ENCODE measurements at regions not wholly inside any gene's neighbourhood (a gene's known extent, or its start where the extent isn't known, plus 50 kb on each side); places are given as distances from the start of the nearest gene placed in this dataset.

- in situ Hi-C loops (cut with MboI; ENCODE audit: low sequenced_read_pairs): no loop called here
- DNase-seq (ENCODE audit: low spot score in 2 of 2): no peak
- H3K4me3 ChIP-seq: no peak overlapping the region
- no peaks in the 10 kb centered on the region for H3K4me1 ChIP-seq
- no peaks in the 10 kb centered on the region for H3K9me3 ChIP-seq
- no peaks in the 10 kb centered on the region for H3K27me3 ChIP-seq (ENCODE audit: low read depth)
- no peaks in the 10 kb centered on the region for H3K36me3 ChIP-seq (replicated peaks)
Observed at GRCh38 chr11:71201936-71202597, 50.3 kb downstream of the SHANK2 start.

DNA sequence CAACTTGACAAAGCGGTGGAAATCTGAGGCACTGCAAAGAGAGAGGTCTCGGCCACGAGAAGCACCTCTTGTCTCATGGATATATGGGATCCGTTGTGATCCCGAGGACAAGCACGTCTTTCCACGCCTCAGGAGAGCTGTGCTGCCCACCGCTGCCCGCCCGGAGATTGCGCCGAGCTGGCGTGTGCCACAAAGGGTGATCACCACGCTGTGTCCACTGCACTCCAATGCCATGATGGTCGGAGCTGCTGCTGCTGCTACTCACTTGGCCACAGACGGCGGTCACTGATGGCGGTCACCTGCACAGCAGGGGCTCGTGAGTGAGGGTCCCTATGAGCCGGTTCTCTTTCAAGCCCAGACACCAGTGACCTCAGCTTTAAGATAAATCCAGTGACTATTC is 51.1 kb downstream of the SHANK2 start:
- Histone ChIP-seq H3K4me3 (no peak overlapping the region), H3K36me3 (replicated peaks) (no peaks in the 10 kb centered on the region), H3K27me3 (ENCODE audit: low read depth) (no peaks in the 10 kb centered on the region), H3K4me1 (no peaks in the 10 kb centered on the region), H3K9me3 (no peaks in the 10 kb centered on the region)
- DNase-seq (ENCODE audit: low spot score in 2 of 2): no peak
- in situ Hi-C loops (cut with MboI; ENCODE audit: low sequenced_read_pairs): no loop called here

DNA sequence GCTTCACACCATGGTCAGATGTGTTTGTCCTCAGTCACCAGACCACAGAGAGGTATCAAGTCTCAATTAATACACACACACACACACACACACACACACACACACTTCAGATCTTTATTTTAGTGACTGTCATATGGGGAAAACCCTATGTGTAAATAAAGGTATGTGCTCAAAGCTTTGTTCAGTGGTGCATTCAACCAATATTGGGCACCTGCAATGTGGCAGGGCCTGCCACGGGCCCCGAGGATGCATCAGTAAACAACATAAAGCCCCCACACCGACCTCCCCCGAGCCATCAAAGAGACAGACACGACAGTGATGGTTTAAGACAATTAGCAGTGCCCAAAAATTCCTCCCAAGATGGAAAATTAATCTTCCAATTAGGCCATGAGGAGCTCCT is 51.6 kb downstream of the SHANK2 start:
- Histone ChIP-seq H3K36me3 (replicated peaks) (no peaks in the 10 kb centered on the region), H3K27me3 (ENCODE audit: low read depth) (no peaks in the 10 kb centered on the region), H3K4me1 (no peaks in the 10 kb centered on the region), H3K9me3 (no peaks in the 10 kb centered on the region), H3K4me3 (no peak overlapping the region)
- in situ Hi-C loops (cut with MboI; ENCODE audit: low sequenced_read_pairs): no loop called here
- DNase-seq (ENCODE audit: low spot score in 2 of 2): no peak

- Histone ChIP-seq H3K9me3 (0 out of 2 replicates have a peak, but pooled peaks cover under 1% of the 10 kb centered on the region), H3K4me3 (no peak overlapping the region), H3K27me3 (ENCODE audit: low read depth) (no peaks in the 10 kb centered on the region), H3K4me1 (no peaks in the 10 kb centered on the region), H3K36me3 (replicated peaks) (no peaks in the 10 kb centered on the region)
- in situ Hi-C loops (cut with MboI; ENCODE audit: low sequenced_read_pairs): no loop called here
- no peak for DNase-seq (ENCODE audit: low spot score in 2 of 2)
Observed at GRCh38 chr11:71200172-71200716, 52.1 kb downstream of the SHANK2 start.

DNA sequence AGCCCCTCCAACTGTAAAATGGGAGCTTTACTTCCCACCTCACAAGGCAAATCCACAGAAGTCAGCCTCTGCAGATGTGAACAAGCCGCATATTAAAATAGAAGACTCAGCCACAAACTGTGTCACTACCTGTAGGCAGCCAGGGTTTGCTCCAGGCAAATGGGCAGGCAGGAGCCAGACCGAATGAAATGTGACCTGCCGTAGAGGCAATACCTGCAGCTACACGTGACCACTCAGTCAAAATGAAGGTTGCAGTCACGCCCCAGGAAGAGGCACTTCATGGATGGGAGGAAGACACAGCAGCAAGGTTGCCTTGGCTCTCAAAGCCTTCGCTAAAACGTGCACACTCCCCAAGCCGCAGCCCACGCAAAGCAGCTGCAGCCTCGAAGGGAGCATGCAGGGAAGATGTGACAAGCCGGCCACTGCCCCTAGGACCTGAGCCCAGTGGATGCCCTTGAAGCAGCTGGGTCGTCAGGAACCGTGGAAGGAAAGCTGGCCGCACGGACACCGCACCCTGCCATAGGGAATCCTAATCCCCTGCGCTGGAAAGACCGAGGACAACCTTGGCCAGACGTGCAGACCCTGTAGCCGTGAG is 53.1 kb downstream of the SHANK2 start:
- H3K36me3 ChIP-seq (replicated peaks): no peaks in the 10 kb centered on the region
- H3K4me3 ChIP-seq: no peak overlapping the region
- H3K9me3 ChIP-seq: 0 out of 2 replicates have a peak, but pooled peaks cover 2% of the 10 kb centered on the region
- in situ Hi-C loops (cut with MboI; ENCODE audit: low sequenced_read_pairs): no loop called here
- H3K27me3 ChIP-seq (ENCODE audit: low read depth): no peaks in the 10 kb centered on the region
- no peaks in the 10 kb centered on the region for H3K4me1 ChIP-seq
- DNase-seq (ENCODE audit: low spot score in 2 of 2): no peak

- Histone ChIP-seq H3K4me1 (no peaks in the 10 kb centered on the region), H3K4me3 (no peak overlapping the region), H3K27me3 (ENCODE audit: low read depth) (no peaks in the 10 kb centered on the region), H3K9me3 (0 out of 2 replicates have a peak, but pooled peaks cover 2% of the 10 kb centered on the region), H3K36me3 (replicated peaks) (no peaks in the 10 kb centered on the region)
- in situ Hi-C loops (cut with MboI; ENCODE audit: low sequenced_read_pairs): no loop called here
- DNase-seq (ENCODE audit: low spot score in 2 of 2): no peak
Observed at GRCh38 chr11:71198823-71199165, 53.6 kb downstream of the SHANK2 start.

GRCh38 chr11:71198141-71198822 is 54.1 kb downstream of the SHANK2 start:
- no peaks in the 10 kb centered on the region for H3K4me1 ChIP-seq
- DNase-seq (ENCODE audit: low spot score in 2 of 2): no peak
- no peaks in the 10 kb centered on the region for H3K27me3 ChIP-seq (ENCODE audit: low read depth)
- no peak overlapping the region for H3K4me3 ChIP-seq
- 0 out of 2 replicates have a peak, but pooled peaks cover 2% of the 10 kb centered on the region for H3K9me3 ChIP-seq
- no peaks in the 10 kb centered on the region for H3K36me3 ChIP-seq (replicated peaks)
- in situ Hi-C loops (cut with MboI; ENCODE audit: low sequenced_read_pairs): no loop called here

DNA sequence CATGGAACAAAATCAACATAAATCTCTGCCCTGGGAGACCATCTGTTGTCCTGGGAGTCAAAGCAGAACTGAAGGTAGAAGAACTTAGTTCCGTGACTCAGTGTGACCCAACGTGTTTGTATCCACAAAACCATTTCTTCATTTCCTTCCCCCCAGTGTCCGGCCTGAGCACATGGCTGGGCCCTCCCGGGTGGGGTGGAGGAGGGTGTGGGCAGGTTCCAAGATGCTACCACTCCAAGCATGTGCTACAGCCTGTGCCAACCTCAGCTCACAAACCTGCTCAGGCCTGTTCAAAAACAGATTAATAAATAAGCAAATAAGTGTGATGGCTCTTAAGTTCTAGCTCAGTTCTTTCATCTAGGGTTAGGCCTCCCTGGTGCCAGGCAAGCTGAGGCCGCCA is 55.3 kb downstream of the SHANK2 start:
- H3K9me3 ChIP-seq: 0 out of 2 replicates have a peak, but pooled peaks cover 2% of the 10 kb centered on the region
- H3K4me3 ChIP-seq: no peak overlapping the region
- DNase-seq (ENCODE audit: low spot score in 2 of 2): no peak
- no peaks in the 10 kb centered on the region for H3K36me3 ChIP-seq (replicated peaks)
- no peaks in the 10 kb centered on the region for H3K4me1 ChIP-seq
- H3K27me3 ChIP-seq (ENCODE audit: low read depth): no peaks in the 10 kb centered on the region
- in situ Hi-C loops (cut with MboI; ENCODE audit: low sequenced_read_pairs): no loop called here

DNA sequence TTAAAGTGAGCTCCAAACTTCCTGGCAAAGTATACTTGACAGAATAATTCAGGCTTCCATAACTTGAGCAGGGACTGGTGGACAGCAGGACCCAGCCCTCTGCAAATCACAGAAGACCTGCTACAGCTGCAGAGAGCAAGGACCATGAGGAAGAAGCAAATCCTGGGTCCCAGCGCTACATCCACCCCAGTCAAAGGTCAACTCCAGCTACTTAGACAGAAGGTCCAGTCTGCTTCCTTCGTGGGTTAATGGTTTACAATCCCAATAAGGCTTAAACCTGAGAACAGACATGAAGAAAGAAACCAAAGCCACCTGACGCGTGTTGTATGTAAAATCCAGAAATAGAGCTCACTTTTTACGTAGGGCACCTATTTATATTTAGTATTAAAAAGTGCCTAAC is 57.7 kb downstream of the SHANK2 start:
- no peak overlapping the region for H3K4me3 ChIP-seq
- DNase-seq (ENCODE audit: low spot score in 2 of 2): no peak
- H3K27me3 ChIP-seq (ENCODE audit: low read depth): no peaks in the 10 kb centered on the region
- 0 out of 2 replicates have a peak, but pooled peaks cover 2% of the 10 kb centered on the region for H3K9me3 ChIP-seq
- no peaks in the 10 kb centered on the region for H3K4me1 ChIP-seq
- no peaks in the 10 kb centered on the region for H3K36me3 ChIP-seq (replicated peaks)
- in situ Hi-C loops (cut with MboI; ENCODE audit: low sequenced_read_pairs): no loop called here

DNA sequence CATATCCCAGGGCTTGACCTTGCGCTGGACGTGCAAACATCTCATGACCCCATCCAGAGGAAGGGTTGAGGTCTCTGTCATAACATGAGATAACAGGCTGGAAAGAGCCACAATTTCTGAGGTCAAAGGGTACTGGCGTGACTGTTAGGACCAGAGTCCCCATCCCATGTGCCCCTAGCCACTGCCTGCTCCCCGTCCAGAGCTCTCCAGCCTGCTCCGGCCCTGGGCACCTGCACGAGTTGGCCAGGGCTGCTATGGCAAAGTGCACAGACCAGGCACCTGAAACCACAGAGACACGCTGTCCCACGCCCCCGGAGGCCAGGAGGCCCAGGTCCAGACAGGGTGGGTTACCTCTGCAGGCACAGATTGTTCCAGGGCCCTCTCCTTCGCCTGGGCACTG is 58.9 kb downstream of the SHANK2 start:
- in situ Hi-C loops (cut with MboI; ENCODE audit: low sequenced_read_pairs): no loop called here

GRCh38 chr11:71192629-71193028 is 59.7 kb downstream of the SHANK2 start:
- Histone ChIP-seq H3K4me3 (no peak overlapping the region), H3K27me3 (ENCODE audit: low read depth) (no peaks in the 10 kb centered on the region), H3K36me3 (replicated peaks) (no peaks in the 10 kb centered on the region), H3K4me1 (no peaks in the 10 kb centered on the region), H3K9me3 (0 out of 2 replicates have a peak, but pooled peaks cover 2% of the 10 kb centered on the region)
- in situ Hi-C loops (cut with MboI; ENCODE audit: low sequenced_read_pairs): no loop called here
- DNase-seq (ENCODE audit: low spot score in 2 of 2): no peak

More for the DNA sequence above, 58.9 kb downstream of the SHANK2 start:
- Histone ChIP-seq H3K4me3 (no peak overlapping the region), H3K9me3 (0 out of 2 replicates have a peak, but pooled peaks cover 2% of the 10 kb centered on the region), H3K36me3 (replicated peaks) (no peaks in the 10 kb centered on the region), H3K4me1 (no peaks in the 10 kb centered on the region), H3K27me3 (ENCODE audit: low read depth) (no peaks in the 10 kb centered on the region)
- no peak for DNase-seq (ENCODE audit: low spot score in 2 of 2)

- no peak for DNase-seq (ENCODE audit: low spot score in 2 of 2)
- Histone ChIP-seq H3K9me3 (0 out of 2 replicates have a peak, but pooled peaks cover 2% of the 10 kb centered on the region), H3K36me3 (replicated peaks) (no peaks in the 10 kb centered on the region), H3K4me1 (no peaks in the 10 kb centered on the region), H3K27me3 (ENCODE audit: low read depth) (no peaks in the 10 kb centered on the region), H3K4me3 (no peak overlapping the region)
- in situ Hi-C loops (cut with MboI; ENCODE audit: low sequenced_read_pairs): no loop called here
Observed at GRCh38 chr11:71191201-71191600, 61.2 kb downstream of the SHANK2 start.

GRCh38 chr11:71190551-71190950 is 61.8 kb downstream of the SHANK2 start:
- no peak for DNase-seq (ENCODE audit: low spot score in 2 of 2)
- no peaks in the 10 kb centered on the region for H3K36me3 ChIP-seq (replicated peaks)
- 0 out of 2 replicates have a peak, but pooled peaks cover 2% of the 10 kb centered on the region for H3K9me3 ChIP-seq
- no peak overlapping the region for H3K4me3 ChIP-seq
- H3K4me1 ChIP-seq: no peaks in the 10 kb centered on the region
- in situ Hi-C loops (cut with MboI; ENCODE audit: low sequenced_read_pairs): no loop called here
- no peaks in the 10 kb centered on the region for H3K27me3 ChIP-seq (ENCODE audit: low read depth)

DNA sequence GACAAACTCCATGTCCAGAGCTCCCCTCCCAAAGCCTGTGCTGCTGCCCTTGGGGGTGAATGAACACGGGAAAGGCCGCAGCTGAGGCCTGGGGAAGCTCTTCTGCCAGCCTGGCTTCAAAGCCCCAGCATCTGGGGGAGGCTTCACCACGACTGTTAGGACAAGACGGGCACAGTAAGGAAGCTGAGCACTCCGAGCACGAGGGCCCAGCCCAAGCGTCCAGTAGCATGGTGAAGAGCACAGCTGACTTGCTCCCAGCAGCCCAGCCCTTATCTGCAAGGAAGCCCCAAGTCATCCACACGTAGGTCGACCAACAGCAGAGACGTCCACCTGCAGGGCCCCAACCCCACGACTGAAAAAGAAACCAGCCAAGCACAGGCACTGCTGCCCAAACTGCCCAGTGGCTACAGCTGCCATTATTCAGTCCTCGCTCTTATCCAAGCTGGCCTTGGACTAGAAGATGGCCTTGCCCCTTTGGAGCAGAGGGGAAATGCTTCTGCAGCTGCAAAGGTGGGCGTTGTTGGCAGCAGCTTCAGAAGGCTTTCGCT is 62.5 kb downstream of the SHANK2 start:
- no peaks in the 10 kb centered on the region for H3K9me3 ChIP-seq
- no peaks in the 10 kb centered on the region for H3K27me3 ChIP-seq (ENCODE audit: low read depth)
- H3K36me3 ChIP-seq (replicated peaks): no peaks in the 10 kb centered on the region
- no peak overlapping the region for H3K4me3 ChIP-seq
- in situ Hi-C loops (cut with MboI; ENCODE audit: low sequenced_read_pairs): no loop called here
- no peak for DNase-seq (ENCODE audit: low spot score in 2 of 2)
- H3K4me1 ChIP-seq: no peaks in the 10 kb centered on the region
